ENCODE measurements at regions not wholly inside any gene's neighbourhood (a gene's known extent, or its start where the extent isn't known, plus 50 kb on each side); places are given as distances from the start of the nearest gene placed in this dataset.

DNA sequence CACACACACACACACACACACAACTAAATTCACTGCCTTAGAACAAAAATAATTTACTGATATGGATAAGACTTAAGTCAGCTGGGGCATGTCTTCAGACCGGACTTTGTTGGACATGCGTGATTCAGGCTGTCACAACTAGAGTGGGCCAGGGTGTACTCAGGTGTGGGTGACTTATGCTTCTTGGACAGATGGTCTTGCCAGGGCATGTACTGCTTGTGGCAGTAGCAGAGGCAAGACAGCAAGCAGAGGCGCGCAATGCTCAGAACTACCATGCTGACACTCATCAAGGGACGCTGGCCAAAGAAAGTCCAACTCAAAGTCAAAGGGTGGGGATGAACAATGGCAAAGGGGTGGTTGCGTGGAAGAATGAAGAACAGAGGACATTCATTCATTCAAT lies 437.5 kb downstream of the CBLN4 start:
- TF ChIP-seq, protein P1, sequence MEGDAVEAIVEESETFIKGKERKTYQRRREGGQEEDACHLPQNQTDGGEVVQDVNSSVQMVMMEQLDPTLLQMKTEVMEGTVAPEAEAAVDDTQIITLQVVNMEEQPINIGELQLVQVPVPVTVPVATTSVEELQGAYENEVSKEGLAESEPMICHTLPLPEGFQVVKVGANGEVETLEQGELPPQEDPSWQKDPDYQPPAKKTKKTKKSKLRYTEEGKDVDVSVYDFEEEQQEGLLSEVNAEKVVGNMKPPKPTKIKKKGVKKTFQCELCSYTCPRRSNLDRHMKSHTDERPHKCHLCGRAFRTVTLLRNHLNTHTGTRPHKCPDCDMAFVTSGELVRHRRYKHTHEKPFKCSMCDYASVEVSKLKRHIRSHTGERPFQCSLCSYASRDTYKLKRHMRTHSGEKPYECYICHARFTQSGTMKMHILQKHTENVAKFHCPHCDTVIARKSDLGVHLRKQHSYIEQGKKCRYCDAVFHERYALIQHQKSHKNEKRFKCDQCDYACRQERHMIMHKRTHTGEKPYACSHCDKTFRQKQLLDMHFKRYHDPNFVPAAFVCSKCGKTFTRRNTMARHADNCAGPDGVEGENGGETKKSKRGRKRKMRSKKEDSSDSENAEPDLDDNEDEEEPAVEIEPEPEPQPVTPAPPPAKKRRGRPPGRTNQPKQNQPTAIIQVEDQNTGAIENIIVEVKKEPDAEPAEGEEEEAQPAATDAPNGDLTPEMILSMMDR (IDR thresholded peaks at IDR 0.05) = no peak
- no peak for TF ChIP-seq POLR2A (IDR thresholded peaks at IDR 0.05)
